ENCODE measurements at regions not wholly inside any gene's neighbourhood (a gene's known extent, or its start where the extent isn't known, plus 50 kb on each side); places are given as distances from the start of the nearest gene placed in this dataset.
"Not testable (repeated sequence)": the region's sequence is repeated elsewhere in the genome, so short reads cannot be mapped to it uniquely, and the experiment has no call there.

DNA sequence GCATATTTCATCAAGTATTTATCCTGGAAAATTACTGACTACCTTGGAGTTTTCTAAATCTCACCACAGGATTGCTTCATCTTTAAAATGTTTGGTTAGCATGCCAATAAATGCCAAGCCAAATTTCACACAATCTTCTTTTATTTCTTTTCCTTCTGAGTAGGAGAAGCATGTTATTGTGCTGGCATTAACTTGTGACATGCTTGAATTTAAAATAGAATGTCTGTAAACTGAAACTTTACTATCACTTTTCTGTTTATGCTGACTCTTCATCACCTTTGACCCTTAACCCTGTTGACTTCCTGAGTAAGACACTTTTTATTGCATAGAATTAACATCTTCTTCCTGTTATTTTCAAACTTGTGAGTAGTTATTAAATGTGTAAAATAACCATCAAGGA is 56.2 kb upstream of the LRRTM4 start:
- DNase-seq (ENCODE audit: low read depth in 4 of 4, low spot score in 2 of 4) = peak in 1 of 4 donors; percentile 24

GRCh38 chr2:77579076-77579769 is 57.0 kb upstream of the LRRTM4 start:
- no peak for DNase-seq (ENCODE audit: low read depth in 4 of 4, low spot score in 2 of 4)

DNA sequence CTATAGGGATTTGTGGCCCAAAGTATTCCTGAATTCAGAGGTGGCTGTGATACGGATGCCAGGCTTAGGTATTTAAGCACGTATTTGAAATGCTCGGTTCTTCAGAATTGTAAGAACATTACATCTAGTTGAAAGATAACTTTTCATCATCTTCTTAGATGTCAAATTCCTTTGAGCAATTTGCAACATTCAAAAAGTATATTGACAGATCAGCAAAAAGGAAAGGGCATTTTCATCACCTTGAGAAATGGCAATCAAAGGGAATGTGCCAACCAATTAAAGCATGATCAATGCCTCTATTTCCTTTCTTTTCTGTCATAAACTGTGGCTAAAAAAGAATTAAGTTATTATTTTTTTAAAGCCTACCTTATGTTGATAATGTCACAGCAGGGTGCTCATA is 66.3 kb upstream of the LRRTM4 start:
- DNase-seq (ENCODE audit: low read depth in 4 of 4, low spot score in 2 of 4) = no peak

DNA sequence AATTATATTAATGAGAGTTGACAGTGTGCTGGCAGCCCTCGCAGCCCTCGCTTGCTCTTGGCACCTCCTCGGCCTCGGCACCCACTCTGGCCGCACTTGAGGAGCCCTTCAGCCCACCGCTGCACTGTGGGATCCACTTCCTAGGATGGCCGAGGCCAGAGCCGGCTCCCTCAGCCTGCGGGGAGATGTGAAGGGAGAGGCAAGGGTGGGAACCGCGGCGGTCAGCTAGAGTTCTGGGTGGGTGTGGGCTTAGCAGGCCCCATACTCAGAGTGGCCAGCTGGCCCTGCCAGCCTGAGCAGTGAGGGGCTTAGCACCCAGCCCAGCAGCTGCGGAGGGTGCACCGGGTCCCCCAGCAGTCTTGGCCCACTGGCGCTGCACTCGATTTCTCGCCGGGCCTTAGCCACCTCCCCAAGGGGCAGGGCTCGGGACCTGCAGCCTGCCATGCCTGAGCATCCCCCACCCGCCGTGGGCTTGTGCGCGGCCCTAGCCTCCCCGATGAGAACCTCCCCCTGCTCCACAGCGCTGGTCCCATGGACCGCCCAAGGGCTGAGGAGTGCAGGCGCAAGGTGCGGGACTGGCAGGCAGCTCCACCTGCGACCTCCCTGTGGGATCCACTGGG is 68.2 kb upstream of the LRRTM4 start:
- no peak for DNase-seq (ENCODE audit: low read depth in 4 of 4, low spot score in 2 of 4)

GRCh38 chr2:77592955-77593354 is 70.8 kb upstream of the LRRTM4 start:
- DNase-seq (ENCODE audit: low read depth in 4 of 4, low spot score in 2 of 4) = not testable (repeated sequence)

- no peak for DNase-seq (ENCODE audit: low read depth in 4 of 4, low spot score in 2 of 4)
Measured at GRCh38 chr2:77602771-77603170, 80.6 kb upstream of the LRRTM4 start.

DNA sequence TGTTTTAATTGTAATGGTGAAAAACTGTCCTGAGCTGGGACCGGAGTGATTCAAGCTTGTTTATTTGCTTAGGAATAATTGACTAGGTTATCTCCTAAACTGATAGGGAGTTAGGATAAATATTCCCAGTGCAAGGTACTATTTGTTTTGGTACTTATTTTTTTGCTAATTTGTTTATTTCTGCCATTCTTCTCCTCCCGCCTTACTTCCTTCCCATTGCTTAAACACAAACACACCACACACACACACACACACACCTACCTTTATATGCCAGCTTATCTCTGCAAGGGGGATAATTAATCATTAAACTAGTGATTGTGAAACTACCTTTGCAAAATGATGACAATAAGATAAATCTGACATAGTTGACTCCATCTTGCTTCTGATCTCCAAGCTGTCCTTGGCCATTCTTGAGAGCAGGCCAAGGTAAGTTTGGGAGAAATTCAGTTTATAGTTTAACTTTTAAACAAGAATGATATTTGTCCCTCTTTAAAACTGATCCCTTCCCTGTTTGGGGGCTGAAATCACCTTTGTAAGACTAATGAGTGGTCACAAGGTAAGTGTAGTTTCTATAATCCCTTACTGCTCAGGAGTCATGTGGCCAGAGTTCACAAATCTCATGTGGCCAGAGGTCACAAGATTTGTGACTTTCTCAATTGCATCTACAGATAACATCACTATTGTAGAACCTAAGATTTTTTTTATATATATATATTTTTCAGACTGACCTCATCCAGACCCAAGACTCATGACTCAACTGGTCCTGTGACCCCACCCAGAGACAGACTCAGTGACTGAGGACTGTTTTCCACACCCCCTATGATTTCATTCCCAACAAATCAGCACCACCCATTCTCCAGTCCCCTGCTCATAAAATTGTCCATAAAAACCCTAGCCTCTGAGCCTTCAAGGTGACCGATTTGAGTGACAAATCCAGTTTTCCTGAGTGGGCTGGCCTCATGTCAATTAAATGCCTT is 83.1 kb upstream of the LRRTM4 start:
- no peak for DNase-seq (ENCODE audit: low read depth in 4 of 4, low spot score in 2 of 4)

DNA sequence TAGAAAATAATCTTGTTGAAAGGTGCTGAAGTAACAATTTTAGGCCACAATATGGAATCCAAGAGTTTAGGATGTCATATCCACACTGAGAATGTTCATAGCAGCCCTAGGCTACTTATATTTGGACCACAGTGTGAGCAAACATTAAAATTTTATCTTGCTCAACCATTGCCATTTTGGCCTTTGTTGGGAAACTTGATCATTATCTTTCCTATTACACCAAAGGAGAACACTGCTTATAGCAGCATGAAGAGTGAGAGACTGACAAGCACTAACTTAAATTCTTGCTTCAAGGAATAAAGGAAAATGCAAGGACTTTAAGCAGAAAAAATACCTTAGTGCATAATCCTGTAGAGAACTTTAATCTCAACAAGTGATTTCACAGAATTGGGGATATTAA is 86.3 kb upstream of the LRRTM4 start:
- no peak for DNase-seq (ENCODE audit: low read depth in 4 of 4, low spot score in 2 of 4)

- DNase-seq (ENCODE audit: low read depth in 4 of 4, low spot score in 2 of 4) = no peak
Measured at GRCh38 chr2:77629539-77629938, 107.4 kb upstream of the LRRTM4 start.

DNA sequence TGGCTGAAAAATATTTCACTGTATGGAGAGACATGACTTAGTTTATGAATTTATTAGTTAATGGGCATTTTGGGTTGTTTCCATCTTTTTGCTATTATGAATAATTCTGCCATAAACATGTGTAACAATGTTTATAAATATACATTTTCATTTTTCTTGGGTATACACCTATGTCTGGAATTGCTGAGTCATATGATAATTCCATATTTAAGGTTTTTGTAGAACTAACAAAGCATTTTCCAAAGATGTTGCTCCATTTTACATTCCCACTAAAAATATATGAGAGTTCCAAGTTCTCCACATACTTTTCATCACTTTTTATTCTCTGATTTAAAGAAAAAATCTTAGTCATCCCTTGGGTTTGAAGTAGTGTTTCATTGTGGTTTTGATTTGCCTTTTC is 108.8 kb upstream of the LRRTM4 start:
- DNase-seq (ENCODE audit: low read depth in 4 of 4, low spot score in 2 of 4) = no peak

DNA sequence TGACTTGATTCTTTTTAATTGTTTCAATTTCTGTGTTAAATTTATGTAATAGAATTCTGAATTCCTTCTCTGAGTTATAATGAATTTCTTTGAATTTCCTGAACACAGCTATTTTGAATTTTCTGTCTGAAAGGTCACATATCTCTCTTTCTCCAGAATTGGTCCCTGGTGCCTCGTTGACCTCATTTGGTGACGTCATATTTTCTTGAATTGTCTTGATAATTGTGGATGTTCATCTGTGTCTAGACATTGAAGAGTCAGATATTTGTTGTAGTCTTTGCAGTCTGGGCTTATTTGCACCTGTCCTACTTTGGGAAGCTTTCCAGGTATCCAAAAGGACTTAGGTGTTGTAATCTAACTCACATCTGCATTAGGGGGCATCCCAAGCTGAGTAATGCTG is 111.4 kb upstream of the LRRTM4 start:
- DNase-seq (ENCODE audit: low read depth in 4 of 4, low spot score in 2 of 4) = no peak

DNA sequence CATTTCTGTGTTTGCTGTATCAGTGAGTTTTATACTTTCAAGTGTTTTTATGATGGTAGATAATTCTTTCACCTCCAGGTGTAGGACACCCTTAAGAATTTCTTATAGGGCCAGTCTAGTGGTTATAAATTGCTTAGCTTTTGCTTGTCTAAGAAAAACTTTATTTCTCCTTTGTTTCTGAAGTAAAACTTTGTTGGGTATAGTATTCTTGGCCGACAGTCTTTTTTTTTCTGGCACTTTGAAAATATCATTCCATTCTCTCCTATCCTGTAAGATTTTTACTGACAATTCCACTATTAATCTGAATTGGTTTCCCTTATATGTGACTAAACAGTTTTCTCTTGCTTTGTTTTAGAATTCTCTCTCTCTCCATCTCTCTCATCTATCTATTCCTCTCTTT is 118.7 kb upstream of the LRRTM4 start:
- DNase-seq (ENCODE audit: low read depth in 4 of 4, low spot score in 2 of 4) = no peak

GRCh38 chr2:77642339-77642738 is 120.2 kb upstream of the LRRTM4 start:
- no peak for DNase-seq (ENCODE audit: low read depth in 4 of 4, low spot score in 2 of 4)

GRCh38 chr2:77649856-77650255 is 127.7 kb upstream of the LRRTM4 start:
- DNase-seq (ENCODE audit: low read depth in 4 of 4, low spot score in 2 of 4) = no peak

- no peak for DNase-seq (ENCODE audit: low read depth in 4 of 4, low spot score in 2 of 4)
Measured at GRCh38 chr2:77652499-77652898, 130.3 kb upstream of the LRRTM4 start.

DNA sequence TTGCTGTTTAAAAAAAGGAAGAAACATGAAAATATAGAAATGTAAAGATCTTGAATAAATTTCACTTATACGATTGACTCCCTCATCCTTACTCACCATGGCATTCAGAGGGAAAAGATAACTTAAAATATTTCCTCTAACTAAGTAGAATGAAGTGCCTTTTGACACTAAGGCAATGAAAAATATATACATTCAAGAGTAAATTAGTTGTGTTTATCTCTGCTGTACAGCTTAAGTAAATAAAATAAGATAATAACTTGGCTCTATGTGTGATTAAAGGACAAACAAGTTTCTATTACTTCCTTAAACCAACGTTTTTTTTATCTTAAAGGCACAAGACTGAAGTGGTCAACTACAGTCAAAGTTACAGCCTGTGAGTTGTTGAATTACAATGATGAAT is 142.3 kb upstream of the LRRTM4 start:
- no peak for DNase-seq (ENCODE audit: low read depth in 4 of 4, low spot score in 2 of 4)

GRCh38 chr2:77666251-77666980 is 144.2 kb upstream of the LRRTM4 start:
- no peak for DNase-seq (ENCODE audit: low read depth in 4 of 4, low spot score in 2 of 4)

DNA sequence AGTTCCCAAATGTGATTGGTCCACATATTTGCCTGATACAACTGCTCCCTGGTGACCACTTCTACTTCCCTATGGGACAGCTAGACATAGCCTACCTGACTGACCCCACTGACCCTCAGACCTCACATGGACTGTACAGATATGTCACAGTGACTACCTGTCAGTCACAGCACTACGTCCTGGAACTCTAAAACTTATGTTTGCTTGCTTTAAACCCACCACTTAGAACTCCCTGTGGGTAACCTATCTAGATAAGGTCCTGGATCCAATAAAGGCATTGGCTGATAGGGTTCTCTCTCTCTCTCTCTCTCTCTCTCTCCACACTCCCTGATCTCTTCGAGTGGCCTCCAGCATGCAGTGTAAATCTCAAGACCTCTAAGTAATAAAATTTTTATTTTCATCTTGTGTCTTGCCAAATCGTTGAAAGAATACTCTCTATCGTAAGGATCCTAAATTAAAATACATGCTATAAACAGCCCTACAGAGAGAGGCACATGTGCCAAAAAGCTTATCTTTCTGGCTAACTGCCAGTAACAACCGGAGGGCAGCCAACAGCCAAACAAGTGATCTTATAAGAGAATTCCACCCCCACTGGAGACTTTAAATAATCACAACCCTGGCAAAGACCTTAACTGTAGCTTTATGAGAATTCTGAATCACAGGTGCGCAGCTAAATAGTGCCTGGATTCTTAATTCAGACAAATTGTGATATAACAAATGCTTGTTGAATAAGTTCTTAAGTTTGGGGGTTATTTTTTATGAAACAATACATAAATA is 162.6 kb upstream of the LRRTM4 start:
- not testable (repeated sequence) for DNase-seq (ENCODE audit: low read depth in 4 of 4, low spot score in 2 of 4)

DNA sequence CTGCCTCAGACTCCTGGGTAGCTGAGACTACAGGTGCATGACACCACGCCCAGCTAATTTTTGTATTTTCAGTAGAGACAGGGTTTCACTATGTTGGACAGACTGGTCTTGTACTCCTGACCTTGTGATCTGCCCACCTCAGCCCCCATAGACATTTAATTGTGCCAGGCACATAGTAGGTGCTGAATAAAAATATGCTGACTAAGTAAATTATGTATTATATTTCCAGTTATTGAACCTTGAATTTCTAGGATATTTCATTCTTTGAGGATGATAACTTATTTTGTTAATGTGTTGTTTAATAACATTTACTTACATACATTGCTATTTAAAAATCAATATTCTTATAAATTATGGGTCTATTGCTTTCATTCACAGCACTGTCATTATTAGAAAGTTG is 190.4 kb upstream of the LRRTM4 start:
- no peak for DNase-seq (ENCODE audit: low read depth in 4 of 4, low spot score in 2 of 4)

- no peak for DNase-seq (ENCODE audit: low read depth in 4 of 4, low spot score in 2 of 4)
Measured at GRCh38 chr2:77713412-77713811, 191.2 kb upstream of the LRRTM4 start.
